ENCODE measurements at regions not wholly inside any gene's neighbourhood (a gene's known extent, or its start where the extent isn't known, plus 50 kb on each side); places are given as distances from the start of the nearest gene placed in this dataset.

DNA sequence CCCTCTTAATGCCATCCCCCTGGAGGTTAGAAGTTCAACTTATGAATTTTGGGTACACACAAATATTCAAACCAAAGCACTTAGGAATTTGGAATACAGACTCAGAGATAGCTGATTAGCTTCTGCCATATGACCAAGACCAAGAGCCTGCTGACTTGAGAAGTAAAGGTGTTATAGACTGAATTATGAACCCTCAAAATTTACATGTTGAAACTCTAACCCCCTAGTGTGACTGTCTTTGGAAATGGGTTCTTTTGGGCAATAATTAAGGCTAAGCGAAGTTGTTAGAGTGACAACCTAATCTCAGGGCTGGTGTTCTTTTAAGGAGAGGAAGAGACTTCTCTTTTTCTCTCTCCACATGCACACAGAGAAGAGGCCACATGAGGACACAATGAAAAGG is 151.2 kb downstream of the COX18 start:
- TF ChIP-seq, protein P1, sequence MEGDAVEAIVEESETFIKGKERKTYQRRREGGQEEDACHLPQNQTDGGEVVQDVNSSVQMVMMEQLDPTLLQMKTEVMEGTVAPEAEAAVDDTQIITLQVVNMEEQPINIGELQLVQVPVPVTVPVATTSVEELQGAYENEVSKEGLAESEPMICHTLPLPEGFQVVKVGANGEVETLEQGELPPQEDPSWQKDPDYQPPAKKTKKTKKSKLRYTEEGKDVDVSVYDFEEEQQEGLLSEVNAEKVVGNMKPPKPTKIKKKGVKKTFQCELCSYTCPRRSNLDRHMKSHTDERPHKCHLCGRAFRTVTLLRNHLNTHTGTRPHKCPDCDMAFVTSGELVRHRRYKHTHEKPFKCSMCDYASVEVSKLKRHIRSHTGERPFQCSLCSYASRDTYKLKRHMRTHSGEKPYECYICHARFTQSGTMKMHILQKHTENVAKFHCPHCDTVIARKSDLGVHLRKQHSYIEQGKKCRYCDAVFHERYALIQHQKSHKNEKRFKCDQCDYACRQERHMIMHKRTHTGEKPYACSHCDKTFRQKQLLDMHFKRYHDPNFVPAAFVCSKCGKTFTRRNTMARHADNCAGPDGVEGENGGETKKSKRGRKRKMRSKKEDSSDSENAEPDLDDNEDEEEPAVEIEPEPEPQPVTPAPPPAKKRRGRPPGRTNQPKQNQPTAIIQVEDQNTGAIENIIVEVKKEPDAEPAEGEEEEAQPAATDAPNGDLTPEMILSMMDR (IDR thresholded peaks at IDR 0.05 in 4 of 5, conservative IDR thresholded peaks at IDR 0.05 in 1 of 5): no peak
- TF ChIP-seq POLR2A (IDR thresholded peaks at IDR 0.05): no peak

All from gastrocnemius medialis (tissue), 4 donors.